CD4-positive, alpha-beta memory T cell (primary cell): ENCODE measurements at regions not wholly inside any gene's neighbourhood (a gene's known extent, or its start where the extent isn't known, plus 50 kb on each side); places are given as distances from the start of the nearest gene placed in this dataset.

Experiments
- CTCF ChIA-PET: fragments of 350-600 bp; sonication (Branson Sonifier 250); formaldehyde crosslinking; loops from one replicate; lab custom pipeline; 2021; ENCODE audit warnings: inconsistent platforms; ENCODE audit not compliant: partially characterized antibody; lab: Charles Lee
- POLR2A ChIA-PET: fragments of 350-600 bp; sonication (Branson Sonifier 250); formaldehyde crosslinking; loops from one replicate; lab custom pipeline; 2021; ENCODE audit not compliant: partially characterized antibody; lab: Charles Lee
- DNase-seq, 5 donors: peaks; one replicate each; pipeline versions ENCODE4 v3.0.0 to v3.0.0-alpha.2; 2020 to 2022; ENCODE audit warnings: mixed read lengths in 1 of 5
- H3K27ac ChIP-seq: one replicate; pipeline ENCODE4 v1.7.0; 2013; ENCODE audit warnings: low read depth, low read length
- H3K27me3 ChIP-seq: 2 replicates; pipeline ENCODE4 v1.7.0; 2013; ENCODE audit warnings: mild to moderate bottlenecking, low read length, moderate library complexity; ENCODE audit not compliant: insufficient read depth
- H3K36me3 ChIP-seq: 2 replicates; pipeline ENCODE4 v1.7.0; 2013; ENCODE audit warnings: mild to moderate bottlenecking, low read length, moderate library complexity; ENCODE audit not compliant: insufficient read depth
- H3K4me1 ChIP-seq: 2 replicates; pipeline ENCODE4 v1.7.0; 2013; ENCODE audit warnings: mild to moderate bottlenecking, low read length, moderate library complexity; ENCODE audit not compliant: insufficient read depth
- H3K4me3 ChIP-seq, 2 donors: one replicate each; pipeline ENCODE4 v1.7.0; 2013; ENCODE audit warnings: low read length in 2 of 2, mild to moderate bottlenecking in 1 of 2
- H3K9me3 ChIP-seq, 2 donors: one replicate each; pipeline ENCODE4 v1.7.0; 2013; ENCODE audit warnings: low read length in 2 of 2, control low read depth in 1 of 2; ENCODE audit not compliant: control insufficient read depth in 1 of 2
- H3K27ac Mint-ChIP-seq, 7 donors: one replicate each; pipeline ENCODE4 v1.8.0; 2020 to 2021; ENCODE audit warnings: mixed read lengths in 7 of 7, mild to moderate bottlenecking in 6 of 7, inconsistent platforms in 3 of 7, moderate library complexity in 3 of 7
- H3K27me3 Mint-ChIP-seq, 2 donors: one replicate each; pipeline ENCODE4 v1.8.0; 2020 to 2021; ENCODE audit warnings: mixed read lengths in 2 of 2
- H3K36me3 Mint-ChIP-seq, 2 donors: one replicate each; pipeline ENCODE4 v1.8.0; 2020 to 2021; ENCODE audit warnings: mixed read lengths in 2 of 2, inconsistent platforms in 1 of 2, mild to moderate bottlenecking in 1 of 2
- H3K4me1 Mint-ChIP-seq, 4 donors: one replicate each; pipeline ENCODE4 v1.8.0; 2020 to 2021; ENCODE audit warnings: mixed read lengths in 4 of 4, mild to moderate bottlenecking in 1 of 4
- H3K4me3 Mint-ChIP-seq, 8 donors: one replicate each; pipeline ENCODE4 v1.8.0; 2020 to 2021; ENCODE audit warnings: mixed read lengths in 8 of 8, mild to moderate bottlenecking in 7 of 8, moderate library complexity in 6 of 8, inconsistent platforms in 3 of 8
- H3K9me3 Mint-ChIP-seq, 8 donors: one replicate each; pipeline ENCODE4 v1.8.0; 2020 to 2021; ENCODE audit warnings: mixed read lengths in 8 of 8, mild to moderate bottlenecking in 5 of 8, inconsistent platforms in 3 of 8, moderate library complexity in 1 of 8
- intact Hi-C: fragments of 100-400 bp; cut with micrococcal nuclease; formaldehyde crosslinking; loops from one replicate; pipeline ENCODE4 v1.15.1; 2023

- Mint-ChIP-seq H3K36me3 (no peaks in the 10 kb centered on the region), H3K4me3 (no peak overlapping the region), H3K4me1 (no peaks in the 10 kb centered on the region), H3K9me3 (peaks cover 0 to 13% (median 5%) of the 10 kb centered on the region in 8 donors), H3K27me3 (no peaks in the 10 kb centered on the region), H3K27ac (no peak overlapping the region)
- CTCF ChIA-PET = no interaction called here
- no peaks in the 10 kb centered on the region for H3K36me3 ChIP-seq
- POLR2A ChIA-PET = no interaction called here
- DNase-seq = no peak
- intact Hi-C loops = no loop called here
- H3K27me3 ChIP-seq = no peaks in the 10 kb centered on the region
- no peaks in the 10 kb centered on the region for H3K9me3 ChIP-seq
- no peak overlapping the region for H3K27ac ChIP-seq
- no peak overlapping the region for H3K4me3 ChIP-seq
- H3K4me1 ChIP-seq = no peaks in the 10 kb centered on the region
Measured at GRCh38 chr3:55297245-55297644, 189.9 kb downstream of the WNT5A start.

- Mint-ChIP-seq H3K9me3 (peaks cover 0 to 13% (median 5%) of the 10 kb centered on the region in 8 donors), H3K27ac (no peak overlapping the region), H3K4me1 (no peaks in the 10 kb centered on the region), H3K27me3 (no peaks in the 10 kb centered on the region), H3K36me3 (no peaks in the 10 kb centered on the region), H3K4me3 (no peak overlapping the region)
- H3K27ac ChIP-seq = no peak overlapping the region
- no peaks in the 10 kb centered on the region for H3K36me3 ChIP-seq
- H3K27me3 ChIP-seq = no peaks in the 10 kb centered on the region
- intact Hi-C loops = no loop called here
- CTCF ChIA-PET = no interaction called here
- no peaks in the 10 kb centered on the region for H3K4me1 ChIP-seq
- no peak overlapping the region for H3K4me3 ChIP-seq
- no peaks in the 10 kb centered on the region for H3K9me3 ChIP-seq
- POLR2A ChIA-PET = no interaction called here
- no peak for DNase-seq
Measured at GRCh38 chr3:55296791-55297190, 190.3 kb downstream of the WNT5A start.

DNA sequence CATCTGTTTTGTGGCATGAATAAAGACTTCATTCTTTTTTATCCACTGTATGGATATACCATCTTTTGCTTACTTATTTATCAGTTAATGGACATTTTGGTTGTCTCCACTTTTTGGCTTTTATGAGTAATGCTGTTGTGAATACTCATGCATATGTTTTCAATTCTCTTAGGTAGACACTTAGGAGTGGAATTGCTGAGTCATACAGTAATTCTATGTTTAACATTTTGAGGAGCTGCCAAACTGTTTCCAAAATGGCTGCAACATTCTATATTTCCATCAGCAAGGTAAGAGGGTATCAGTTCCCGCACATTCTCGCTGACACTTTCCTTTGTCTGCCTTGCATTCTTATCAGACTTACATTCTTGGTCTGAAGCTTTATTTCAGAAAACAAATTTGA, 191.1 kb downstream of the WNT5A start:
- Histone ChIP-seq H3K4me3 (no peak overlapping the region), H3K27me3 (no peaks in the 10 kb centered on the region), H3K36me3 (no peaks in the 10 kb centered on the region), H3K9me3 (no peaks in the 10 kb centered on the region), H3K4me1 (no peaks in the 10 kb centered on the region), H3K27ac (no peak overlapping the region)
- H3K27ac Mint-ChIP-seq = no peak overlapping the region
- peaks cover 0 to 13% (median 4%) of the 10 kb centered on the region in 8 donors for H3K9me3 Mint-ChIP-seq
- POLR2A ChIA-PET = no interaction called here
- DNase-seq = no peak
- H3K4me3 Mint-ChIP-seq = no peak overlapping the region
- no peaks in the 10 kb centered on the region for H3K36me3 Mint-ChIP-seq
- CTCF ChIA-PET = no interaction called here
- no peaks in the 10 kb centered on the region for H3K27me3 Mint-ChIP-seq
- intact Hi-C loops = no loop called here
- H3K4me1 Mint-ChIP-seq = no peaks in the 10 kb centered on the region

- H3K27me3 Mint-ChIP-seq = no peaks in the 10 kb centered on the region
- intact Hi-C loops = no loop called here
- Histone ChIP-seq H3K27ac (no peak overlapping the region), H3K27me3 (no peaks in the 10 kb centered on the region), H3K4me3 (no peak overlapping the region), H3K36me3 (no peaks in the 10 kb centered on the region), H3K9me3 (no peaks in the 10 kb centered on the region), H3K4me1 (no peaks in the 10 kb centered on the region)
- H3K27ac Mint-ChIP-seq = no peak overlapping the region
- H3K4me1 Mint-ChIP-seq = no peaks in the 10 kb centered on the region
- no peaks in the 10 kb centered on the region for H3K36me3 Mint-ChIP-seq
- CTCF ChIA-PET = no interaction called here
- DNase-seq = no peak
- H3K9me3 Mint-ChIP-seq = peaks cover 0 to 12% (median 1%) of the 10 kb centered on the region in 8 donors
- POLR2A ChIA-PET = no interaction called here
- H3K4me3 Mint-ChIP-seq = no peak overlapping the region
Measured at GRCh38 chr3:55294557-55294956, 192.5 kb downstream of the WNT5A start.

DNA sequence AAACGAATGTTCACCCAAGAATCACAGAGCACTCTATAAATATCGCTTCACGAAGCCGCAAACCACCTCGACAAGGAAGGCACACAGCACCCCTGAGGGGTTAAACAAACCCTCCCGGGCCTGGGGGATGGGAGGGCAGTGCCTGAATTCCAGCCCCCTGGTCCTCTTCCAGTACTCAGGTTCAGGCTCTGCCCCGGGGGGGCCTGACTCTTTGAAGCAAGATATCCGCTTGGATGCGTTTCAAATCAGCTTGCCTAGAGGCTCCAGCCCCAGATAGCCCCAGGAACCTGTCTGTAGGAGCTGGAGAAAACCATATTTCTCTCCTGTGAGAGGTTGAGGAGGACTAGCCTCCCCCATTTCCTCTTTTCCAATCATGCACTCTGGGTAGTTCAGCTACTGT, 194.7 kb downstream of the WNT5A start:
- Histone ChIP-seq H3K4me1 (no peaks in the 10 kb centered on the region), H3K4me3 (no peak overlapping the region), H3K27ac (no peak overlapping the region), H3K27me3 (no peaks in the 10 kb centered on the region), H3K9me3 (no peaks in the 10 kb centered on the region), H3K36me3 (no peaks in the 10 kb centered on the region)
- Mint-ChIP-seq H3K4me1 (no peaks in the 10 kb centered on the region), H3K36me3 (no peaks in the 10 kb centered on the region), H3K4me3 (no peak overlapping the region), H3K9me3 (peaks cover 0 to 8% (median 2%) of the 10 kb centered on the region in 8 donors), H3K27ac (no peak overlapping the region), H3K27me3 (no peaks in the 10 kb centered on the region)
- intact Hi-C loops = no loop called here
- CTCF ChIA-PET = no interaction called here
- POLR2A ChIA-PET = no interaction called here
- no peak for DNase-seq

- H3K27me3 Mint-ChIP-seq = no peaks in the 10 kb centered on the region
- intact Hi-C loops = no loop called here
- Histone ChIP-seq H3K36me3 (no peaks in the 10 kb centered on the region), H3K9me3 (no peaks in the 10 kb centered on the region), H3K27me3 (no peaks in the 10 kb centered on the region), H3K4me1 (no peaks in the 10 kb centered on the region), H3K4me3 (no peak overlapping the region), H3K27ac (no peak overlapping the region)
- H3K27ac Mint-ChIP-seq = no peak overlapping the region
- H3K4me3 Mint-ChIP-seq = no peak overlapping the region
- peaks cover 0 to 6% (median 2%) of the 10 kb centered on the region in 8 donors for H3K9me3 Mint-ChIP-seq
- ChIA-PET POLR2A (no interaction called here), CTCF (no interaction called here)
- no peaks in the 10 kb centered on the region for H3K4me1 Mint-ChIP-seq
- H3K36me3 Mint-ChIP-seq = no peaks in the 10 kb centered on the region
- no peak for DNase-seq
Measured at GRCh38 chr3:55288657-55289056, 198.4 kb downstream of the WNT5A start.

GRCh38 chr3:55286693-55287092, 200.4 kb downstream of the WNT5A start:
- DNase-seq = no peak
- H3K4me1 Mint-ChIP-seq = no peaks in the 10 kb centered on the region
- intact Hi-C loops = no loop called here
- ChIA-PET CTCF (no interaction called here), POLR2A (no interaction called here)
- no peaks in the 10 kb centered on the region for H3K4me1 ChIP-seq
- no peak overlapping the region for H3K27ac Mint-ChIP-seq
- H3K9me3 Mint-ChIP-seq = peaks cover 0 to 9% (median under 1%) of the 10 kb centered on the region in 8 donors
- no peak overlapping the region for H3K4me3 Mint-ChIP-seq
- H3K36me3 Mint-ChIP-seq = no peaks in the 10 kb centered on the region
- H3K4me3 ChIP-seq = no peak overlapping the region
- H3K27me3 ChIP-seq = no peaks in the 10 kb centered on the region
- no peaks in the 10 kb centered on the region for H3K9me3 ChIP-seq
- no peaks in the 10 kb centered on the region for H3K36me3 ChIP-seq
- no peak overlapping the region for H3K27ac ChIP-seq
- no peaks in the 10 kb centered on the region for H3K27me3 Mint-ChIP-seq

DNA sequence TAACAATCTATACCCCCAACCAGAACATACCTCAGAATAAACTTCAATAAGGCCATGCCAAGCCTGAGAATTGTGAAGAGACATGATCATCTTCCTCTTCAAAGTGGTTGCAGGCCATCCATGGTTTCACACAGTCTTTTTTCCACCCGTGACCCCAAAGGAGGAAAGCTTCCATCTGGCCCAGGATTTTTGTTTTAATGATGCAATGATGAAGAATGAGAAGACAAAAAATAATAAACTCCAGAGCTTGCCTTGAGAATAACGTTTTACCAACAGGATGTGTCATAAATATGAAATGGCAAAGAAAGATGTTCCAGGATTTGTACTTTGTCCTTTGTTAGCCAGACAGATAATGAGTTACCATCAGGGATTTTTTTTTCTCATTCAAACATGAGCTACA, 201.9 kb downstream of the WNT5A start:
- Mint-ChIP-seq H3K4me3 (no peak overlapping the region), H3K27me3 (no peaks in the 10 kb centered on the region), H3K9me3 (peaks cover 0 to 9% (median 3%) of the 10 kb centered on the region in 8 donors), H3K36me3 (no peaks in the 10 kb centered on the region), H3K4me1 (no peaks in the 10 kb centered on the region), H3K27ac (no peak overlapping the region)
- no peaks in the 10 kb centered on the region for H3K9me3 ChIP-seq
- H3K27ac ChIP-seq = no peak overlapping the region
- no peaks in the 10 kb centered on the region for H3K36me3 ChIP-seq
- no peak for DNase-seq
- no peaks in the 10 kb centered on the region for H3K27me3 ChIP-seq
- no peaks in the 10 kb centered on the region for H3K4me1 ChIP-seq
- ChIA-PET POLR2A (no interaction called here), CTCF (no interaction called here)
- H3K4me3 ChIP-seq = no peak overlapping the region
- intact Hi-C loops = no loop called here
